H9 (cell line): ENCODE measurements at regions not wholly inside any gene's neighbourhood (a gene's known extent, or its start where the extent isn't known, plus 50 kb on each side); places are given as distances from the start of the nearest gene placed in this dataset.

ENCODE experiments used
- DNase-seq: peaks from one replicate; pipeline ENCODE4 v3.0.0-alpha.2; 2017
- H2AFZ ChIP-seq: one replicate; pipeline ENCODE4 v1.6.1; 2013; ENCODE audit warnings: mild to moderate bottlenecking, low read length, control low read depth, moderate library complexity
- H2AK5ac ChIP-seq: 2 replicates; pipeline ENCODE4 v1.6.1; 2013; ENCODE audit warnings: low read length, control low read depth, mixed read lengths; ENCODE audit not compliant: insufficient read length
- H2BK120ac ChIP-seq: one replicate; pipeline ENCODE4 v1.6.1; 2013; ENCODE audit warnings: low read depth, mild to moderate bottlenecking, low read length, control low read depth, inconsistent platforms; ENCODE audit not compliant: poor library complexity, severe bottlenecking
- H2BK12ac ChIP-seq: 2 replicates; pipeline ENCODE4 v1.6.1; 2013; ENCODE audit warnings: low read length, control low read depth, mixed read lengths, low read depth; ENCODE audit not compliant: insufficient read length
- H2BK15ac ChIP-seq: 2 replicates; pipeline ENCODE4 v1.6.1; 2013; ENCODE audit warnings: low read depth, low read length, control low read depth
- H2BK20ac ChIP-seq: one replicate; pipeline ENCODE4 v1.6.1; 2013; ENCODE audit warnings: low read depth, mild to moderate bottlenecking, low read length, control low read depth, inconsistent platforms; ENCODE audit not compliant: poor library complexity, severe bottlenecking
- H2BK5ac ChIP-seq: 2 replicates; pipeline ENCODE4 v1.6.1; 2013; ENCODE audit warnings: low read length, control low read depth, mixed read lengths; ENCODE audit not compliant: insufficient read length
- H3K14ac ChIP-seq: 2 replicates; pipeline ENCODE4 v1.6.1; 2013; ENCODE audit warnings: low read length, control low read depth; ENCODE audit not compliant: insufficient read depth
- H3K18ac ChIP-seq: 2 replicates; pipeline ENCODE4 v1.6.1; 2013; ENCODE audit warnings: low read depth, mild to moderate bottlenecking, mixed read lengths, low read length, control low read depth; ENCODE audit not compliant: insufficient read length
- H3K23ac ChIP-seq: 2 replicates; pipeline ENCODE4 v1.6.1; 2013; ENCODE audit warnings: low read length, control low read depth, mixed read lengths, low read depth; ENCODE audit not compliant: insufficient read length
- H3K23me2 ChIP-seq: 2 replicates; pipeline ENCODE4 v1.6.1; 2013; ENCODE audit warnings: low read depth, mild to moderate bottlenecking, mixed read lengths, low read length, control low read depth; ENCODE audit not compliant: insufficient read length, poor library complexity, severe bottlenecking
- H3K27ac ChIP-seq: 2 replicates; pipeline ENCODE4 v1.5.1; 2013; ENCODE audit warnings: low read length, control low read depth, mixed read lengths, low read depth; ENCODE audit not compliant: insufficient read length
- H3K27me3 ChIP-seq: 2 replicates; pipeline ENCODE4 v1.6.1; 2013; ENCODE audit warnings: low read length, control low read depth, inconsistent platforms; ENCODE audit not compliant: insufficient read depth
- H3K4ac ChIP-seq: 2 replicates; pipeline ENCODE4 v1.6.1; 2013; ENCODE audit warnings: low read depth, mild to moderate bottlenecking, control low read depth, inconsistent platforms, low read length, moderate library complexity
- H3K4me1 ChIP-seq: 2 replicates; pipeline ENCODE4 v1.6.1; 2013; ENCODE audit warnings: low read length, control low read depth, inconsistent platforms; ENCODE audit not compliant: insufficient read depth
- H3K4me2 ChIP-seq: 2 replicates; pipeline ENCODE4 v1.6.1; 2013; ENCODE audit warnings: low read length, control low read depth, mixed read lengths; ENCODE audit not compliant: insufficient read length, insufficient read depth
- H3K56ac ChIP-seq: 2 replicates; pipeline ENCODE4 v1.6.1; 2013; ENCODE audit warnings: low read depth, mild to moderate bottlenecking, mixed read lengths, low read length, control low read depth; ENCODE audit not compliant: insufficient read length
- H3K79me1 ChIP-seq: 2 replicates; pipeline ENCODE4 v1.6.1; 2013; ENCODE audit warnings: low read depth, mild to moderate bottlenecking, moderate library complexity, low read length, control low read depth, inconsistent platforms; ENCODE audit not compliant: insufficient read depth, poor library complexity, severe bottlenecking
- H3K79me2 ChIP-seq: 2 replicates; pipeline ENCODE4 v1.6.1; 2013; ENCODE audit warnings: low read length, control low read depth, inconsistent platforms; ENCODE audit not compliant: insufficient read depth
- H3K9ac ChIP-seq: 2 replicates; pipeline ENCODE4 v1.6.1; 2013; ENCODE audit warnings: low read length, control low read depth, mixed read lengths; ENCODE audit not compliant: insufficient read length; ENCODE audit errors: extremely low read depth
- H3K9me3 ChIP-seq: one replicate; pipeline ENCODE4 v1.6.1; 2013; ENCODE audit warnings: low read depth, low read length, inconsistent platforms; ENCODE audit not compliant: control insufficient read depth
- H3T11ph ChIP-seq: one replicate; pipeline ENCODE4 v1.6.1; 2013; ENCODE audit warnings: mild to moderate bottlenecking, low read length, control low read depth, inconsistent platforms
- H4K20me1 ChIP-seq: one replicate; pipeline ENCODE4 v1.6.1; 2013; ENCODE audit not compliant: control insufficient read depth, insufficient read length, insufficient read depth
- H4K5ac ChIP-seq: 2 replicates; pipeline ENCODE4 v1.6.1; 2013; ENCODE audit warnings: low read depth, mild to moderate bottlenecking, mixed read lengths, low read length, control low read depth; ENCODE audit not compliant: insufficient read length
- H4K8ac ChIP-seq: replicated peaks from 2 replicates; pipeline ENCODE4 v1.6.1; 2013; ENCODE audit warnings: low read length, control low read depth, mixed read lengths, low read depth; ENCODE audit not compliant: insufficient read length
- H4K91ac ChIP-seq: 2 replicates; pipeline ENCODE4 v1.6.1; 2013; ENCODE audit warnings: low read depth, mild to moderate bottlenecking, moderate library complexity, mixed read lengths, low read length, control low read depth; ENCODE audit not compliant: insufficient read length
- H3K27ac Mint-ChIP-seq, 3 experiments: 2 replicates in 2 of 3; 3 replicates in 1 of 3; pipeline ENCODE4 v1.8.0; 2020 to 2021; ENCODE audit warnings: mixed read lengths in 3 of 3, mild to moderate bottlenecking in 1 of 3, moderate library complexity in 1 of 3
- H3K27me3 Mint-ChIP-seq: 2 replicates; pipeline ENCODE4 v1.8.0; 2021; ENCODE audit warnings: low read depth, mild to moderate bottlenecking, moderate library complexity, mixed read lengths
- H3K36me3 Mint-ChIP-seq, 3 experiments: 2 replicates in 2 of 3; 3 replicates in 1 of 3; pipeline ENCODE4 v1.8.0; 2020 to 2021; ENCODE audit warnings: low read depth in 3 of 3, mixed read lengths in 3 of 3; ENCODE audit not compliant: insufficient read depth in 1 of 3
- H3K4me1 Mint-ChIP-seq, 2 experiments: 2 replicates each; pipeline ENCODE4 v1.8.0; 2020; ENCODE audit warnings: mixed read lengths in 2 of 2
- H3K4me3 Mint-ChIP-seq, 2 experiments: 2 replicates in 1 of 2; 3 replicates in 1 of 2; pipeline ENCODE4 v1.8.0; 2020 to 2021; ENCODE audit warnings: mild to moderate bottlenecking in 2 of 2, mixed read lengths in 2 of 2, moderate library complexity in 1 of 2
- H3K9me3 Mint-ChIP-seq, 2 experiments: 2 replicates in 1 of 2; 3 replicates in 1 of 2; pipeline ENCODE4 v1.8.0; 2020; ENCODE audit warnings: mild to moderate bottlenecking in 2 of 2, mixed read lengths in 2 of 2, moderate library complexity in 1 of 2
- WGBS: extraction: QIAGEN DNeasy Blood & Tissue Kit; methylation state at CpG from one replicate; pipeline ENCODE4 v1.1.7; 2013; ENCODE audit warnings: missing lambda C conversion rate, low lambda C conversion rate, mixed read lengths; ENCODE audit not compliant: insufficient read length; ENCODE audit errors: extremely low coverage; 5-methylcytosine and 5-hydroxymethylcytosine counted together
- TF ChIP-seq, protein P1 (sequence below): fragments of 200-600 bp; sonication (generic); conservative IDR thresholded peaks from 3 replicates; pipeline ENCODE4 v1.8.0; 2021; ENCODE audit warnings: antibody characterized with exemption, mild to moderate bottlenecking

DNA sequence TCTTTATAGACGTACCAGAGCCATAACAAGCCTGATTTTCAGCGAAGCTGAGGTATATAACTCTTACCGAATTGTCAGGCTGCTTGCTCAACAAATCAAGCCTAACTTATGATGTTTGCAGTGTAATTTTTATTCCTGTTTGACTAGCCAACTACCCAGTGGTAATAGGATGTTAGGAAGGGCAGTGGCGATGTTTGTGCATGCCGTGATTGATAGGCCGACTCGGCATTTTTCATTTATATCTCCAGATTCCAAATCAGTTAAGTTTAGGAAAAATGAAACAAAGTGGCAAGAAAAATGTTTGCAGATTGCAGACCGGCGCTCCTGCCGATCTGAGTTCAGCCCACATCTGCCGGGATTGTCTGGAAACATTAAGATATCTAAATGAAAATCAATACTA lies 401.6 kb upstream of the ZNF507 start:
- no CpG with 5 or more reads among the region's 11 CpGs for WGBS

More for the DNA sequence above, 401.6 kb upstream of the ZNF507 start:
- H3K9me3 ChIP-seq, result no peaks in the 10 kb centered on the region
- no peak overlapping the region for H2BK15ac ChIP-seq
- no peak overlapping the region for H3K23ac ChIP-seq
- no peak overlapping the region for H4K5ac ChIP-seq
- no peaks in the 10 kb centered on the region for H3K9me3 Mint-ChIP-seq
- H3K27me3 ChIP-seq, result no peaks in the 10 kb centered on the region
- no peaks in the 10 kb centered on the region for H3K4me1 ChIP-seq
- H2AFZ ChIP-seq, result no peak overlapping the region
- H2BK120ac ChIP-seq, result no peak overlapping the region
- no peaks in the 10 kb centered on the region for H3K27me3 Mint-ChIP-seq
- H4K91ac ChIP-seq, result no peak overlapping the region
- no peak overlapping the region for H3K4me3 Mint-ChIP-seq
- no peak overlapping the region for H3K27ac Mint-ChIP-seq
- no peak overlapping the region for H3K4me2 ChIP-seq
- H3K56ac ChIP-seq, result no peak overlapping the region
- no peak for DNase-seq
- no peaks in the 10 kb centered on the region for H3K23me2 ChIP-seq
- H3K36me3 Mint-ChIP-seq, result peaks cover 0 to 4% (median 0%) of the 10 kb centered on the region in 3 experiments; a peak in 2 of 7 replicates
- H3K9ac ChIP-seq, result no peak overlapping the region
- H2BK20ac ChIP-seq, result no peak overlapping the region
- H2BK5ac ChIP-seq, result no peak overlapping the region
- H3T11ph ChIP-seq, result no peak overlapping the region
- H3K4ac ChIP-seq, result no peak overlapping the region
- peaks cover 7 to 8% of the 10 kb centered on the region in 2 experiments for H3K4me1 Mint-ChIP-seq
- H2BK12ac ChIP-seq, result no peak overlapping the region
- H3K14ac ChIP-seq, result no peak overlapping the region
- H4K8ac ChIP-seq, result no peak overlapping the region
- H4K20me1 ChIP-seq, result no peaks in the 10 kb centered on the region
- H3K18ac ChIP-seq, result no peak overlapping the region
- TF ChIP-seq, protein P1, sequence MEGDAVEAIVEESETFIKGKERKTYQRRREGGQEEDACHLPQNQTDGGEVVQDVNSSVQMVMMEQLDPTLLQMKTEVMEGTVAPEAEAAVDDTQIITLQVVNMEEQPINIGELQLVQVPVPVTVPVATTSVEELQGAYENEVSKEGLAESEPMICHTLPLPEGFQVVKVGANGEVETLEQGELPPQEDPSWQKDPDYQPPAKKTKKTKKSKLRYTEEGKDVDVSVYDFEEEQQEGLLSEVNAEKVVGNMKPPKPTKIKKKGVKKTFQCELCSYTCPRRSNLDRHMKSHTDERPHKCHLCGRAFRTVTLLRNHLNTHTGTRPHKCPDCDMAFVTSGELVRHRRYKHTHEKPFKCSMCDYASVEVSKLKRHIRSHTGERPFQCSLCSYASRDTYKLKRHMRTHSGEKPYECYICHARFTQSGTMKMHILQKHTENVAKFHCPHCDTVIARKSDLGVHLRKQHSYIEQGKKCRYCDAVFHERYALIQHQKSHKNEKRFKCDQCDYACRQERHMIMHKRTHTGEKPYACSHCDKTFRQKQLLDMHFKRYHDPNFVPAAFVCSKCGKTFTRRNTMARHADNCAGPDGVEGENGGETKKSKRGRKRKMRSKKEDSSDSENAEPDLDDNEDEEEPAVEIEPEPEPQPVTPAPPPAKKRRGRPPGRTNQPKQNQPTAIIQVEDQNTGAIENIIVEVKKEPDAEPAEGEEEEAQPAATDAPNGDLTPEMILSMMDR, result no peak
- H3K27ac ChIP-seq, result no peak overlapping the region
- H3K79me2 ChIP-seq, result no peaks in the 10 kb centered on the region
- no peaks in the 10 kb centered on the region for H3K79me1 ChIP-seq
- no peak overlapping the region for H2AK5ac ChIP-seq
